Suprapubic skin (tissue), 4 donors: ENCODE measurements at regions not wholly inside any gene's neighbourhood (a gene's known extent, or its start where the extent isn't known, plus 50 kb on each side); places are given as distances from the start of the nearest gene placed in this dataset.
"Not testable (repeated sequence)": the region's sequence is repeated elsewhere in the genome, so short reads cannot be mapped to it uniquely, and the experiment has no call there.

Source experiments
- DNase-seq, 2 donors: peaks; one replicate each; pipeline ENCODE4 v3.0.0-alpha.2; 2019; ENCODE audit warnings: low spot score in 2 of 2
- H3K27ac ChIP-seq: fragments of 200-600 bp; sonication (generic); one replicate; pipeline ENCODE4 v1.5.1; 2019
- H3K27me3 ChIP-seq: fragments of 200-600 bp; sonication (generic); one replicate; pipeline ENCODE4 v1.5.1; 2019
- H3K36me3 ChIP-seq: fragments of 200-600 bp; sonication (generic); one replicate; pipeline ENCODE4 v1.5.1; 2019
- H3K4me1 ChIP-seq: fragments of 200-600 bp; sonication (generic); one replicate; pipeline ENCODE4 v1.5.1; 2019
- H3K4me3 ChIP-seq: fragments of 200-600 bp; sonication (generic); one replicate; pipeline ENCODE4 v1.5.1; 2019; ENCODE audit warnings: mild to moderate bottlenecking
- H3K9me3 ChIP-seq: fragments of 200-600 bp; sonication (generic); one replicate; pipeline ENCODE4 v1.5.1; 2019
- EP300 ChIP-seq: sonication (generic); formaldehyde crosslinking; IDR thresholded peaks from one replicate; pipeline ENCODE4 v1.6.1; 2017; ENCODE audit warnings: antibody characterized with exemption
- POLR2A ChIP-seq, 2 donors: fragments of 450-650 bp; IDR thresholded peaks; one replicate each; pipeline ENCODE4 v1.6.1; 2017; ENCODE audit warnings: antibody characterized with exemption in 2 of 2, mild to moderate bottlenecking in 2 of 2, moderate library complexity in 2 of 2
- POLR2AphosphoS5 ChIP-seq, 3 donors: sonication (generic); formaldehyde crosslinking; IDR thresholded peaks; one replicate each; pipeline ENCODE4 v1.6.1; 2017; ENCODE audit warnings: antibody characterized with exemption in 3 of 3
- WGBS: methylation state at CpG from one replicate; pipeline ENCODE4 v1.1.5; 2018; 5-methylcytosine and 5-hydroxymethylcytosine counted together
- TF ChIP-seq, protein P1 (sequence below), 2 donors: fragments of 200-600 bp in 1 of 2; fragments of 450-650 bp in 1 of 2; sonication (generic) in 1 of 2; IDR thresholded peaks; one replicate each; pipeline ENCODE4 v1.5.1; 2016 to 2019; ENCODE audit warnings: antibody characterized with exemption in 2 of 2, mild to moderate bottlenecking in 1 of 2, moderate library complexity in 1 of 2

DNA sequence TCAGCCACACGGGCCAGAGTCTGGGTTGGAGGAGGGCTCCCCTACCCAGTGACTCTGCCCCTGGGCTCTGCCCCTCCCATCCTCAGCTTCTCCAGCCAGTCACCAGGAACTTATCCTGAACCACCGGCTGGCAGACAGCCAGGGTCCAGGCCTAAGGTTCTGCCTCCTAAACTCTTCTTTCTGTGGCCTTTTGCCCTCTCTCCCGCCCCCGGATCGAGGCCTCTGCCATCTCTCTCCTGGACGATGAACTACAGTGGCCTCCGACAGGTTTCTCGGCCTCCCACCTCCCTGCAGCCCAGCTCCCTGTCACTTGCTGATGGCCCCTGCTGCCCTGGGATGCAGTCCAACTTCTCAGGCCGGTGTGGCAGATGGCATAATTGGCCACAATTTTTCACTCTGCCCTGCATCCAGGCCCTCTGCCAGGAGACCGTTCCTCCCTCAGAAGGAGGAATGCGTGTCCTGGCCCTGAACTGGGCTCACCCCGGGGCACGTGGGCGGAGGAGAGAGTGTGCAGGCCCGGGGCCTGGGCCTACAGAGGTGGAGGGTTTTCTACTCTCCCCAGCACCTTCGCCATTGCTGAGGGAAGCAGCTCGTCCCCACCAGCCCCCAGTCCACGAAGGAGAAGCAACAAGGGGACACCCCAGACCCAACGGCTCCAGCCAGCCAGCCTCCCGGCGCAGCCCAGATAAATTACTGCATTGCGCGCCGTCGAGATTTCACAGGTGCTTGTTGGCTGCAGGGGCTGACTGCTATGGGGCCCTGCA lies 81.9 kb upstream of the LRPAP1 start:
- H3K9me3 ChIP-seq = no peaks in the 10 kb centered on the region

GRCh38 chr4:3612934-3613333 lies 80.7 kb upstream of the LRPAP1 start:
- H3K36me3 ChIP-seq = no peaks in the 10 kb centered on the region
- H3K27me3 ChIP-seq = peaks cover 20% of the 10 kb centered on the region
- WGBS = 91% methylated on average over 1 of the region's 1 CpG
- no peak overlapping the region for H3K4me3 ChIP-seq
- no peak overlapping the region for H3K27ac ChIP-seq
- no peak for DNase-seq
- no peaks in the 10 kb centered on the region for H3K4me1 ChIP-seq
- H3K9me3 ChIP-seq = no peaks in the 10 kb centered on the region
- TF ChIP-seq EP300 (no peak), POLR2A (IDR thresholded peaks at IDR 0.05) (no peak), POLR2AphosphoS5 (IDR thresholded peaks at IDR 0.05) (no peak)
- TF ChIP-seq, protein P1, sequence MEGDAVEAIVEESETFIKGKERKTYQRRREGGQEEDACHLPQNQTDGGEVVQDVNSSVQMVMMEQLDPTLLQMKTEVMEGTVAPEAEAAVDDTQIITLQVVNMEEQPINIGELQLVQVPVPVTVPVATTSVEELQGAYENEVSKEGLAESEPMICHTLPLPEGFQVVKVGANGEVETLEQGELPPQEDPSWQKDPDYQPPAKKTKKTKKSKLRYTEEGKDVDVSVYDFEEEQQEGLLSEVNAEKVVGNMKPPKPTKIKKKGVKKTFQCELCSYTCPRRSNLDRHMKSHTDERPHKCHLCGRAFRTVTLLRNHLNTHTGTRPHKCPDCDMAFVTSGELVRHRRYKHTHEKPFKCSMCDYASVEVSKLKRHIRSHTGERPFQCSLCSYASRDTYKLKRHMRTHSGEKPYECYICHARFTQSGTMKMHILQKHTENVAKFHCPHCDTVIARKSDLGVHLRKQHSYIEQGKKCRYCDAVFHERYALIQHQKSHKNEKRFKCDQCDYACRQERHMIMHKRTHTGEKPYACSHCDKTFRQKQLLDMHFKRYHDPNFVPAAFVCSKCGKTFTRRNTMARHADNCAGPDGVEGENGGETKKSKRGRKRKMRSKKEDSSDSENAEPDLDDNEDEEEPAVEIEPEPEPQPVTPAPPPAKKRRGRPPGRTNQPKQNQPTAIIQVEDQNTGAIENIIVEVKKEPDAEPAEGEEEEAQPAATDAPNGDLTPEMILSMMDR (IDR thresholded peaks at IDR 0.05) = no peak

More for the DNA sequence above, 81.9 kb upstream of the LRPAP1 start:
- Histone ChIP-seq H3K4me3 (no peak overlapping the region), H3K27ac (no peak overlapping the region), H3K4me1 (no peaks in the 10 kb centered on the region), H3K36me3 (no peaks in the 10 kb centered on the region), H3K27me3 (peaks cover 19% of the 10 kb centered on the region)
- peak in 1 of 2 donors; percentile 32 for DNase-seq
- TF ChIP-seq EP300 (no peak), POLR2AphosphoS5 (IDR thresholded peaks at IDR 0.05) (no peak), POLR2A (IDR thresholded peaks at IDR 0.05) (no peak)
- TF ChIP-seq, protein P1 (IDR thresholded peaks at IDR 0.05) = no peak
- 44% methylated on average over 13 of the region's 25 CpGs for WGBS

DNA sequence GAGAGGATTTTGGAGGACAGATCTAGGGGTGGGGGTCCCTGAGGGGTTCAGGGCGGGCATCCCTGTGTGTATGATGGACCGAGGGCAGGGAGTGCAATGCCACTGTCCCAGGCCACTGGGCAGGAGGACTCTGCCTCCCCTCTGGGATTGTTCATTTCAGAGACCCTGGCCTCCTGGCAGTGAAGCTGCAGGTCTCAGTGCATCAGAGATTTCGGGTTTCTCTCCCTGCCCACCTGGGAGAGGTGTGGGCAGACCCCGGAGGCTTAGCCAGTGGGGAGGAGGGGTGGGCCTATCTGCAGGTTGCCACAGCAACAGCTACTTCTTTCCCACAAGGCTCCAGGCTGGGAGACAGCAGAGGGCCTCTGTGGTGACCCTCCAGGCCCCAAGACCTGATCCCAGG lies 80.1 kb upstream of the LRPAP1 start:
- TF ChIP-seq EP300 (no peak), POLR2A (IDR thresholded peaks at IDR 0.05) (no peak), POLR2AphosphoS5 (IDR thresholded peaks at IDR 0.05) (no peak)
- TF ChIP-seq, protein P1 (IDR thresholded peaks at IDR 0.05) = no peak
- H3K27ac ChIP-seq = no peak overlapping the region
- H3K36me3 ChIP-seq = no peaks in the 10 kb centered on the region
- no peaks in the 10 kb centered on the region for H3K9me3 ChIP-seq
- DNase-seq = no peak
- no peak overlapping the region for H3K4me3 ChIP-seq
- WGBS = 89% methylated on average over 3 of the region's 4 CpGs
- peaks cover 21% of the 10 kb centered on the region for H3K27me3 ChIP-seq
- H3K4me1 ChIP-seq = no peaks in the 10 kb centered on the region

DNA sequence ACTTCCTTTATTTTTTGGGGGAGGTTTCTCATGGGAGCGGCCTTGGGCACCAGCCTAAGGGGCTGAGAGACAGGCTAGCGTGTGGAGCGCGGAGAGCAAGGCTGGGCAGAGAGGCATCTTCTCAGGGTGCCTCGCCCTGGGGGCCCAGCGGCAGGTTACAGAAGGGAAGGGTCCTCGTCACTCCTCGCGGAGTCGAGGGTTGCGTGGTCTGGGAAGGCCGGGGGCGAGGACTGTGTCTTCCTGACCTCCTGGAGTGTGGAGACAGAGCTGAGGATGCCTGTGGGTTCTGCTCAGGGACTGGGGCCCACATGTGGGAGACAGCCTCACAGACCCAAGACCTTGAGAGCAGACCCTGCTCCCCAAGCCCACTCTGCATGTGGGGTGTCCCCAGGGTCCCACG lies 79.6 kb upstream of the LRPAP1 start:
- peak in 1 of 2 donors; percentile 33 for DNase-seq
- H3K9me3 ChIP-seq = no peaks in the 10 kb centered on the region
- no peak overlapping the region for H3K4me3 ChIP-seq
- TF ChIP-seq EP300 = no peak
- no peak for TF ChIP-seq POLR2AphosphoS5 (IDR thresholded peaks at IDR 0.05)
- no peak for TF ChIP-seq POLR2A (IDR thresholded peaks at IDR 0.05)
- TF ChIP-seq, protein P1 (IDR thresholded peaks at IDR 0.05) = no peak
- no peaks in the 10 kb centered on the region for H3K4me1 ChIP-seq
- 88% methylated on average over 13 of the region's 14 CpGs for WGBS
- no peaks in the 10 kb centered on the region for H3K36me3 ChIP-seq
- H3K27me3 ChIP-seq = peaks cover 21% of the 10 kb centered on the region
- no peak overlapping the region for H3K27ac ChIP-seq

GRCh38 chr4:3610851-3611250 lies 78.6 kb upstream of the LRPAP1 start:
- not testable (repeated sequence) for DNase-seq, H3K4me3 ChIP-seq, H3K4me1 ChIP-seq, H3K9me3 ChIP-seq, H3K36me3 ChIP-seq, H3K27ac ChIP-seq
- WGBS = 66% methylated on average over 4 of the region's 4 CpGs
- H3K27me3 ChIP-seq = peaks cover 18% of the 10 kb centered on the region

GRCh38 chr4:3609905-3610304 lies 77.7 kb upstream of the LRPAP1 start:
- not testable (repeated sequence) for H3K36me3 ChIP-seq, H3K27ac ChIP-seq, H3K4me3 ChIP-seq, H3K9me3 ChIP-seq, H3K4me1 ChIP-seq, H3K27me3 ChIP-seq, DNase-seq
- WGBS = 94% methylated on average over 2 of the region's 2 CpGs
